ENCODE measurements at regions not wholly inside any gene's neighbourhood (a gene's known extent, or its start where the extent isn't known, plus 50 kb on each side); places are given as distances from the start of the nearest gene placed in this dataset.

DNA sequence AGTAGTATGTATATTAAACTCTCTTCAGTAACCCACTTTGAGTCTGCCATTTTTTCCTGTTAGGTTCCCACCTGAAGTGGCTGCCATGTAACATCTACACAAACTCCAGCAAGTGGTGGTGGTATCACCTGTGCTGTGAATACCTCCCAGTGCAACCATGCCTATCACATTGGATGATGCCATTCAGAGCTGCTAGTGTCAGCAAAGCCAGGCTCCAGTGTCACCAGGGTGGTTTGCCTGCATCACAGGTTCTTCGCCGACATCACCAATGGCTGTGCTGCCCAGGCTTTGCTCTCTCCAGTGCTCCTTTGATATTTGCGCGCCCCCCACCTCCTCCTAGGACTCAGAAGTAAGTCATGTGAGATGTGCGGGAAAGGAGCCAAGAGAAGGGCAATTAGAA lies 162.6 kb upstream of the FOXA2 start:
- TF ChIP-seq, protein P1, sequence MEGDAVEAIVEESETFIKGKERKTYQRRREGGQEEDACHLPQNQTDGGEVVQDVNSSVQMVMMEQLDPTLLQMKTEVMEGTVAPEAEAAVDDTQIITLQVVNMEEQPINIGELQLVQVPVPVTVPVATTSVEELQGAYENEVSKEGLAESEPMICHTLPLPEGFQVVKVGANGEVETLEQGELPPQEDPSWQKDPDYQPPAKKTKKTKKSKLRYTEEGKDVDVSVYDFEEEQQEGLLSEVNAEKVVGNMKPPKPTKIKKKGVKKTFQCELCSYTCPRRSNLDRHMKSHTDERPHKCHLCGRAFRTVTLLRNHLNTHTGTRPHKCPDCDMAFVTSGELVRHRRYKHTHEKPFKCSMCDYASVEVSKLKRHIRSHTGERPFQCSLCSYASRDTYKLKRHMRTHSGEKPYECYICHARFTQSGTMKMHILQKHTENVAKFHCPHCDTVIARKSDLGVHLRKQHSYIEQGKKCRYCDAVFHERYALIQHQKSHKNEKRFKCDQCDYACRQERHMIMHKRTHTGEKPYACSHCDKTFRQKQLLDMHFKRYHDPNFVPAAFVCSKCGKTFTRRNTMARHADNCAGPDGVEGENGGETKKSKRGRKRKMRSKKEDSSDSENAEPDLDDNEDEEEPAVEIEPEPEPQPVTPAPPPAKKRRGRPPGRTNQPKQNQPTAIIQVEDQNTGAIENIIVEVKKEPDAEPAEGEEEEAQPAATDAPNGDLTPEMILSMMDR (IDR thresholded peaks at IDR 0.05; ENCODE audit: insufficient read depth, low read depth, low read length, missing control alignments): no peak
- H3K4me3 ChIP-seq (ENCODE audit: low read depth, low read length): no peak overlapping the region
- no peak for DNase-seq (ENCODE audit: low read depth)

DNA sequence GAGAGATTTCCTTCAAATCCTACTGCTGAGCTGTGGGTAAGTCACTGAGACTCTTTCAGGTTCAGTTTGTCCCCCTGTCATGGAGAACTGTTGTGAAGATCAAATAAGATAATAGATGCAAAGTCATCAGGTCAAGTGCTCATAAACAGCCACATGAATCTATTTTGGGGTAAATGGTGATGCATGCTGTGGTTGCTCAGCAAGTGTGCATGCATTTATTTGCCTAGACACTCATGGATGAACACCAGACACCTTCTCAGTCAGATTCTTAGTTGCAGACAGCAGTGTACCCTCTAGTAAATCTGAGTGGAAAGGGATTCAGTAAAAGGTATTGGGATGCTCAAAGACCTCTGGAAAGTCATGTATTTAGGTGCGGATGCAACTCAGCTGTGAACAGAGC lies 168.0 kb upstream of the FOXA2 start:
- H3K4me3 ChIP-seq (ENCODE audit: low read depth, low read length): no peak overlapping the region
- no peak for DNase-seq (ENCODE audit: low read depth)
- TF ChIP-seq, protein P1 (IDR thresholded peaks at IDR 0.05; ENCODE audit: insufficient read depth, low read depth, low read length, missing control alignments): no peak

DNA sequence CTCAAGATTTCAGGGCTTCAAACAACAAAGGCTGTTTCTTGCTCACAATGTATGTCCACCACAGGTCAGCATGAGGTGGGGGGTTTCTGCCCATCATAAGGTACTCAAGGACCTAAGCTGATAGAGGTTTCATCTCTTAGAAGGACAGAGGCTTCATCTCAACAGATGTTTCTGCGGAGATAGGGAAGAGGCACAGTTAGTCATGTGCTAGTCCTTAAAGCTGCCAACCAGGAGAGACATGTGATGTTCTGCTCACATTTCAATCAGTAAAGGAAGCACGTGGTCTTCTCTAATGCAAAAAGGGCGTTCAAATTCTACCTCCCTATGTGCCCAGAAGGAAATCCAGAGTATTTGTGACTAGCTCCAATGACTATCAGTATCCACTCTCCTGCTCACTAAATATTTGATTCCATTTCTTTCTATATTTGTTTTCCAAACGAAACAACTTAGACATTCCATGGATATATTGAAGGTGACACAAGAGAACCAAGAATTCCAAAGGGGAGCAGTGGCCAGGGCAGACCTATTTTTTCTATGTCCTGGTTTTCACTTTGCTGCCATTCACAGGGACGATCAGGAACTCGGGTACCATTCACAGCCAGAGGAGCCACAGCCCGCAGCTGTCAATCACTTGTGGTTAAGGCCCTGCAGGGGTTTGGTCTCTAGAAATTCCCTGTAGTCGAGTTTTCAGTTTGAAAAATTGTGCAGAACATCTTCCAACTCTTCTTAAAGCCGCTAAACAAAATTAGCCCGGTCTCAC lies 173.2 kb upstream of the FOXA2 start:
- DNase-seq (ENCODE audit: low read depth): no peak
- no peak overlapping the region for H3K4me3 ChIP-seq (ENCODE audit: low read depth, low read length)
- TF ChIP-seq, protein P1 (IDR thresholded peaks at IDR 0.05; ENCODE audit: insufficient read depth, low read depth, low read length, missing control alignments): no peak

DNA sequence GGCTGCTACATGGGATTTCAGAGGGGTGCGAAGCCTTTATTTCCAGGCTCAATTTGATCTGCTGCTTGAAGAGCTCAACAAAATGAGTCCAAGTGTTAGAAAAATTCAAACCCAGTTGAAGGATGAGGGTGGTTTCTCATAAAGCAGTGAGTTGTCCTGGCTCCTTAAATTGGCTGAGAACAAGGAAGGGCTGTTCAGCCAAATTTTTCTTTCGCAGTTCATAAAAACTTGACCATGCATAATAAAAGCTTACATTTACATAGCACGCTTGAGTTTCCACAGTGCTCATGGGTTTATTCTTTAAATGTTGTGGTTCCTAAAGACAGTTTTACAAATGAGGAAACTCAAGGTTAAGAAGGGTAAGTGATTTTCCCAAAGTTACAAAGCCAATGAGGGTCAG lies 174.4 kb upstream of the FOXA2 start:
- no peak for DNase-seq (ENCODE audit: low read depth)
- no peak overlapping the region for H3K4me3 ChIP-seq (ENCODE audit: low read depth, low read length)
- TF ChIP-seq, protein P1 (IDR thresholded peaks at IDR 0.05; ENCODE audit: insufficient read depth, low read depth, low read length, missing control alignments): no peak

DNA sequence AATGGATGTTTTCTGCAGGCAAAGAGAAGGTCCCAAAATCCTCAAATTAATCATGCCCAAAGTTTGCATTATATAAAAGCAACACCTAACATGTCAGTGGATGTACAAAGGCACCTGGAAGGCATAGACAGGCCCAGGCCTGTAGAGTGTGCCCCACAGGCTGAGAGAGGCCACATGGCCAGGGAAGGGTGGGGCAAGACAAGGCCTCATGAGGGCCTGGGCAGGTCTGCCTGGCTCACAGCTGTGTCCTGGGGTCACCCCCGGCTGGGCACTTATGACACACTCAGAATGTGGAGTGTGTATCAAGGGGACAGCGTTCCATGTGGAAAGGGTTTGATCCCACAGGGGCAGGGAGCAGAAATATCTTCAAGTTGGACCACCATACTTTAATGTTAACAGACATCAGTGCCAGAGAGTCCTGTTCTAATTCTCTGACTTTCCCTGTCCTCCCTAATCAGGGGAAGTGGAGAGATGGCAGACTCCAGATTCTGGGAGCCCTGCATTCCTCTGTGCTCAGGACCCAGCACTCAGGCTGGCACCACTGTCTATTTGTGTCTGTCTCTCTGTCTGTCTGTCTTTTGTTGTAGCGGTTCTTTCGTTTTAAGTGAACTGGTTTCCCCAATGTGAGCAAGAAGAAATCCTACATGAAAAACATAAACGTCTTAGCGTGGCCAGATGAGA lies 178.3 kb upstream of the FOXA2 start:
- DNase-seq (ENCODE audit: low read depth): no peak
- no peak overlapping the region for H3K4me3 ChIP-seq (ENCODE audit: low read depth, low read length)
- TF ChIP-seq, protein P1 (IDR thresholded peaks at IDR 0.05; ENCODE audit: insufficient read depth, low read depth, low read length, missing control alignments): no peak

DNA sequence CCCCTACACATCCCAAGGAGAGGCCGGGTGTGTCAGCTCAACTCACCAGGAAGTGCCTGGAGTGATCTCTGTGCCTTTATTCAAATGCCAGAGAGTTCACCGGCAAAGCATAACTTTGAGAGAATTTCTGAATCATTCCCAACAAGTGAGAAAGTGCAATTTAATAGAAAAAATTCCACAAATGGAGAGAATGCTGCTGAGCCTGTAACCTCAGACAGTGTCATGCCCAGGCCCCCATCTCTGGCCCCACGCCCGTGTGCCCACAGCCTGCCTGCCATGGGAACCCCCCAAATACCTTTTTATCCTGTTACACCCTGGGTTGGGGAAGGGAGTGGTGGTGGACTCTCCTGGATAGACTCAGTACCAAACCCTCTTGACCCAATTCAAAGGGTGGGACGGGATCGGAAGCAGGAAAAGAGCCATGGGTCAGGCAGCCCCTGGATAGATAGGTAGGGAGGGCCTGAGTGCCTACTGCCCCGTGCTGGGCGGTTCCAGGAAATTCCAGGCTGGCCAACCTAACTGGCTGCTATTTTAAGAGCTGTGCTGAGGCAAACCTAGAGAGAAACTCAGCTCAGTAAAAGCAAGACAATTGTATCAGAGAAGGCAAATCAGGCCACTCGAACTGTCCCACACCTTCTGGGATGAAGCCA lies 179.0 kb upstream of the FOXA2 start:
- no peak overlapping the region for H3K4me3 ChIP-seq (ENCODE audit: low read depth, low read length)
- no peak for DNase-seq (ENCODE audit: low read depth)
- TF ChIP-seq, protein P1 (IDR thresholded peaks at IDR 0.05; ENCODE audit: insufficient read depth, low read depth, low read length, missing control alignments): no peak
